RWPE1 (cell line): ENCODE measurements at regions not wholly inside any gene's neighbourhood (a gene's known extent, or its start where the extent isn't known, plus 50 kb on each side); places are given as distances from the start of the nearest gene placed in this dataset.

Experiments used
- CTCF ChIA-PET: fragments of 350-600 bp; sonication (Branson Sonifier 250); formaldehyde crosslinking; extraction: SDS; loops from one replicate; lab custom pipeline; 2021; lab: Yijun Ruan, JAX
- POLR2A ChIA-PET: fragments of 400-600 bp; formaldehyde crosslinking; extraction: SDS; loops from one replicate; lab custom pipeline; 2020; ENCODE audit warnings: antibody characterized with exemption; ENCODE audit not compliant: low non-redundant PET; lab: Yijun Ruan, JAX
- DNase-seq: peaks from one replicate; pipeline ENCODE4 v3.0.0; 2012; ENCODE audit warnings: low spot score
- H3K27ac ChIP-seq: fragments of 450-650 bp; 2 replicates; pipeline ENCODE4 v1.5.1; 2017
- TF ChIP-seq, protein P1 (sequence below): fragments of 450-650 bp; conservative IDR thresholded peaks from 2 replicates; pipeline ENCODE4 v1.5.1; 2017; ENCODE audit warnings: low read depth, mild to moderate bottlenecking

DNA sequence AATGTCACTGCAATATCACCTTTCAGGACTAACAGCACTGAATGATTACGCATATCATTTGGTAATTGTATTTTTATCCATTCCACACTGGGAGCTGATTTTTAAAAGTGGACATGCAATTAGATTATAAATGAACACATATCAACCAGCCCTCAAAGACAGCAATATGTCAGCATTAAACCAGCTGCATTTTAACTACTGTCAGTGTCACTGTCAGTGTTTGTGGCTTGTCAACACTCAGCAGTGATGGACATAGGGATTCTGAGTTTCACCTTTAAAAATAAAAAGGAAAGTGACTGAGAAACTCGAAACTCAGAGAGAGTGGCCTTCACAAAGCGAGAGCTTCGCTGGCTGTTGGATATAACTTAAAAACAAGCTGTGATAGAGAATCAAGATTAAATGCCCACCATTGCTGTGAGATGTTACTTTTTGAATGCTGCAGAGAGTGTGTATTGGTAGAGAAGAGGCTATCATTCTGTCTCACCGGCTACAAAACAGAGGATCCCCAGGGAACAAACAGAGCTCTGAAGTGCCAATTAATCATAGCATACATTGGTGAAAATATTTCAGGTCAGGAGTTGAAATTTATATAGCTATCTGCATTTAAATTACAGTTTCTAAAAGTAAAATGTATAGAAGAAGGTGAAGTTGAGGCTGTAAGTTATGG, 635.8 kb downstream of the SQOR start:
- no peak for DNase-seq
- ChIA-PET POLR2A (no interaction called here), CTCF (interaction anchor here (0.6 kb wide), 1 partner anchor 297 kb away, joined by 5 read pairs; no protein-coding TSS in a partner anchor)
- H3K27ac ChIP-seq: no peak overlapping the region
- TF ChIP-seq, protein P1, sequence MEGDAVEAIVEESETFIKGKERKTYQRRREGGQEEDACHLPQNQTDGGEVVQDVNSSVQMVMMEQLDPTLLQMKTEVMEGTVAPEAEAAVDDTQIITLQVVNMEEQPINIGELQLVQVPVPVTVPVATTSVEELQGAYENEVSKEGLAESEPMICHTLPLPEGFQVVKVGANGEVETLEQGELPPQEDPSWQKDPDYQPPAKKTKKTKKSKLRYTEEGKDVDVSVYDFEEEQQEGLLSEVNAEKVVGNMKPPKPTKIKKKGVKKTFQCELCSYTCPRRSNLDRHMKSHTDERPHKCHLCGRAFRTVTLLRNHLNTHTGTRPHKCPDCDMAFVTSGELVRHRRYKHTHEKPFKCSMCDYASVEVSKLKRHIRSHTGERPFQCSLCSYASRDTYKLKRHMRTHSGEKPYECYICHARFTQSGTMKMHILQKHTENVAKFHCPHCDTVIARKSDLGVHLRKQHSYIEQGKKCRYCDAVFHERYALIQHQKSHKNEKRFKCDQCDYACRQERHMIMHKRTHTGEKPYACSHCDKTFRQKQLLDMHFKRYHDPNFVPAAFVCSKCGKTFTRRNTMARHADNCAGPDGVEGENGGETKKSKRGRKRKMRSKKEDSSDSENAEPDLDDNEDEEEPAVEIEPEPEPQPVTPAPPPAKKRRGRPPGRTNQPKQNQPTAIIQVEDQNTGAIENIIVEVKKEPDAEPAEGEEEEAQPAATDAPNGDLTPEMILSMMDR: no peak

DNA sequence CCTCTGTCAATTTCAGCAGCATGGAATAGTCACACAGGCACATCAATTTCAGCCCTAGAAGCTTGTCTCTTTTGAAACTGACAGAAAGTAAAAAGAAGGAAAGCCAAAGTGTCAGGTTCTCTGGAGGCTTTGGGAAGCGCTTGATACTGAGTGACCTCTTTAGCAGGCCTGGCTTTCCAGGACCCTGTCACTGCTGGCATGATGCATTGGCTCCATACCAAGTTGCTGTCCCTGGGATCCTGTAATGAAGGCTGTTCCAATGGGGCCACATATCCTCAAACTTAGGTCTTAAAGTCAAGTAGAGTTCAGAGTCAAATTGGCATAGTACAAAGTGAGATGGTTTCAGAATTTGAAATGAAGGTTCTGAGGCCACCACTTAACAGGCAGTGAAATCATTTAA, 640.9 kb downstream of the SQOR start:
- DNase-seq: no peak
- TF ChIP-seq, protein P1: no peak
- no peak overlapping the region for H3K27ac ChIP-seq
- ChIA-PET POLR2A (no interaction called here), CTCF (no interaction called here)

DNA sequence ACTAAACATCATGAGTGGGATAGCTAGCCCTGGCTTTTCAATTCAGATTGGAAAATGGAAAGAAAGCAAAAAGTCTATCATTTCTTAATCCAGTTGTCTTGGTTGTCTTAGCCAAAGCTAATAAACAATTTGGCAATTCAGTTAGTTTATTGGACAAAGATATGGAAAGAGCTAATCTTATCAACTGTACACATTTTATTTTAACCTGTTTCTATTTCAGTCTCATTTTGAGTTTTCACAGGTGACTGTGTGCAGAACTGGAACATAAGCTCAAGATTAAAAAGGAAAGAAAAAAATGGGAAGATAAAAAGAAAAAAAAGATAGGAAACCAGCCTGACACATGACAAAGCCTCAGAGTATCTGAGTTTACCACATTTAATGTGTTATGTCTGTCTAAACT, 642.6 kb downstream of the SQOR start:
- no peak for DNase-seq
- POLR2A ChIA-PET: no interaction called here
- TF ChIP-seq, protein P1: no peak
- CTCF ChIA-PET: interaction anchor here (0.6 kb wide), 1 partner anchor 773 kb away, joined by 4 read pairs; no protein-coding TSS in a partner anchor
- H3K27ac ChIP-seq: no peak overlapping the region

DNA sequence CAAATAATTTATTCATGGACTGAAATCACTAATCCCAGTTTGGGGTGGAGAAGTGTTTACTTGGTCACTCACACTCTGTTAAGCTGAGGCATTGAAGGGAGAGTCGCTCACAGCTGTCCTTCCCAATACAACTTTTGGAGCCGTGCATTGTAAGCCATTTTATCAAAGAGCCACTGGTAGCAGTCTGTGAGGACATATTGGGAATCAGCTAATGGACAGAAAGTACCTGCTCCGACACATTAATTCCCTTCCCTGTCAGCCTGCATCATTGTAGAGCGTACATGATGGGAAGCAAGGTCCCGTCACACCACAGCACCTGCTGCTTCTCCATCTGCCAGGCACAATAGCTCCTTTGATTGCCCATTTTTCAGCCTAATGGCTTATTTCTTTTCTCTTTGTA, 643.2 kb downstream of the SQOR start:
- H3K27ac ChIP-seq: no peak overlapping the region
- ChIA-PET POLR2A (no interaction called here), CTCF (no interaction called here)
- DNase-seq: no peak
- TF ChIP-seq, protein P1: no peak

DNA sequence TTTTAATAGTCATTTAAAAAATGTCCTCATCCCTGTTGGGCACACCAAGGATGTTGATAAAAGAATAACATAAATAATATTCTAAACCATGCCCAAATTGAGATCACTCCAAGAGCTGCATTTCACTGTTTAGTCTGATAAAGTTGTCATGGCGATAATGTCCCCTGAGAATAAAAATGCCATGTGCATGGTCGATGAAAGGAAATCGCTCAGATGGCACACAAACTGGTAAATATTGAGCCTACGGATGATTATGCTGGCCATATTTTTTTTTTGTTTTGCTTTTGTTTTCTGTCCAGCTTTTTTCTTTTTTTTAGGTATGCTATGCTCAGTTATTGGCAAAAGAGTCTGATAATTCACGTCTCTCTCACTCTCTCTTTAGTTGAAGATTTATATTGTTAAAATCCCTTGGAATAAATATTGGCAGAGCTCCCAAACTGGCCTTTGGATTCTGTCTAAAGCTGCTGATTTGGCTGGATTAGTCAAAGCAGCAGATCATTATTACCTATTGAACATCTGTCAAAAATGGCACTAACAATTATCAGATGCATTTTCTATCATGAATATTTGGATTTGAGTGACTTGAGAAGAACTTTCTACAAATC, 643.8 kb downstream of the SQOR start:
- CTCF ChIA-PET: no interaction called here
- no peak overlapping the region for H3K27ac ChIP-seq
- TF ChIP-seq, protein P1: no peak
- DNase-seq: no peak
- POLR2A ChIA-PET: no interaction called here

DNA sequence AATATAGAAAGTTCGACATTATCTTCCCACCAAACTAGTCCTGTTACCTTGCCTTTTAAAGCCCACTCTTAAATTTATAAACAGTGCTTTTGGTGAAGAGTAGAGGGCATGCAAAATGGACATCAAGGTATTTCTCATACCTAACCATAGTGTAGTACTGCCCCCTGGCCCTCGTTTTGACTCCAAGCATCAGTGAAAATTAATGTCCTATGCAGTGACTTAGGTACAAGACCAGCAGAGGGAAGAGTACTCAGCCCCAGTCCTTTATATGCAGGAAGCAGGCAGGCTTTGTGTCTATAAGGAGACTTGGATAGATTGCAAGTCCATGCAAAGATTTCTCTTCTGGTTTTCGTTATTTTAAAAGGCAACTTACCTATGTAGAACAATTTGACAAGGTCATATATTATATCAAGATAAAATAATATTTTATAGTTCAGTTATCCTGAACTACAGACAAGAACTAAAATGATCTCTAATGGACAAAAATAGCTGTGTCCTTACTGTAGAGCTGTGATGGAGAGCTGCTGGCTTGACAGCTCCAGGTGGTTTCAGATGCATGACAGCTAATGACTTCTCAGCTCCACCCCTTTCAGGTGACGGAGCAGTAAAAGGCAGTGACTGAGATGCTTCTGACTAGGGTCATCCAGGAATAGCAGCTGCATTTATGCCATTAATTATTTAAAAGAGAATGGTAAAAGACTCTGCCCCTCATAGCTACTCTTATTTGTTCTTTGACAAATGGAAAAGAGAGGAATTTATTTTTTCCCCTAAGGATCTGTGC, 646.1 kb downstream of the SQOR start:
- H3K27ac ChIP-seq: no peak overlapping the region
- DNase-seq: no peak
- ChIA-PET POLR2A (no interaction called here), CTCF (interaction anchor here (0.6 kb wide), 1 partner anchor 70 kb away, joined by 3 read pairs; no protein-coding TSS in a partner anchor)
- TF ChIP-seq, protein P1: no peak
